HCT116 (cell line): ENCODE measurements at regions not wholly inside any gene's neighbourhood (a gene's known extent, or its start where the extent isn't known, plus 50 kb on each side); places are given as distances from the start of the nearest gene placed in this dataset.

Experiments
- ATAC-seq: fragments of 200-7000 bp; cut with Tn5 transposase; 2 replicates; pipeline ENCODE4 v1.9.1; 2020; ENCODE audit warnings: mild to moderate bottlenecking, moderate library complexity
- BruUV-seq: library from RNA; stranded (reverse); fragments of 400-500 nt; replicated peaks from 2 replicates; lab custom pipeline; 2021; lab: Mats Ljungman, UMichigan
- CTCF ChIA-PET: fragments of 300-600 bp; sonication (Branson Sonifier 250); formaldehyde crosslinking; loops from one replicate; lab custom pipeline; 2021; ENCODE audit warnings: antibody characterized with exemption; lab: Charles Lee
- POLR2A ChIA-PET: fragments of 300-600, 350-600 bp; sonication (Branson Sonifier 250); formaldehyde crosslinking; loops from one replicate; lab custom pipeline; 2021; ENCODE audit warnings: antibody characterized with exemption; lab: Charles Lee
- RAD21 ChIA-PET, 2 experiments: fragments of 300-600 bp; sonication (Branson Sonifier 250); formaldehyde crosslinking; loops; one replicate each; lab custom pipeline; 2023; ENCODE audit warnings: low total read pairs in 2 of 2; ENCODE audit not compliant: uncharacterized antibody in 2 of 2, unreplicated experiment in 2 of 2, low non-redundant PET in 1 of 2; lab: Charles Lee
- DNase-seq: peaks from one replicate; pipeline ENCODE4 v3.0.0-alpha.2; 2010; ENCODE audit warnings: low read depth, low spot score
- H2AFZ ChIP-seq: fragments of 200-600 bp; shearing (Covaris generic), sonication (generic); 2 replicates; pipeline ENCODE4 v1.6.1; 2017; ENCODE audit warnings: low read depth, mixed run types, mixed read lengths, antibody characterized with exemption, low read length; ENCODE audit not compliant: poor library complexity, severe bottlenecking
- H3K27ac ChIP-seq: 2 replicates; pipeline ENCODE4 v1.5.1; 2012; ENCODE audit warnings: low read depth, low read length
- H3K27me3 ChIP-seq: fragments of 200-600 bp; sonication (generic); 2 replicates; pipeline ENCODE4 v1.6.1; 2016; ENCODE audit warnings: mixed run types, low read length, mixed read lengths; ENCODE audit not compliant: insufficient read depth
- H3K36me3 ChIP-seq, 2 experiments: fragments of 200-500 bp in 1 of 2; fragments of 200-600 bp in 1 of 2; sonication (Bioruptor generic) in 1 of 2; sonication (generic) in 1 of 2; 2 replicates each; pipeline versions ENCODE4 v1.5.1 to v1.6.1; 2014 to 2016; ENCODE audit warnings: low read length in 2 of 2, inconsistent platforms in 1 of 2, mixed read lengths in 1 of 2, mixed run types in 1 of 2; ENCODE audit not compliant: insufficient read depth in 2 of 2, control insufficient read depth in 1 of 2
- H3K4me1 ChIP-seq, 2 experiments: fragments of 200-600 bp in 1 of 2; sonication (generic) in 1 of 2; 2 replicates each; pipeline versions ENCODE4 v1.5.1 to v1.6.1; 2012 to 2017; ENCODE audit warnings: low read length in 2 of 2, inconsistent platforms in 1 of 2, mild to moderate bottlenecking in 1 of 2, mixed read lengths in 1 of 2, mixed run types in 1 of 2, moderate library complexity in 1 of 2; ENCODE audit not compliant: insufficient read depth in 2 of 2, control insufficient read depth in 1 of 2
- H3K4me2 ChIP-seq: fragments of 200-600 bp; sonication (generic); 2 replicates; pipeline ENCODE4 v1.6.1; 2017; ENCODE audit warnings: mixed run types, low read length, mixed read lengths
- H3K4me3 ChIP-seq, 2 experiments: fragments of 200-600 bp in 1 of 2; sonication (generic) in 1 of 2; replicated peaks in 1 of 2; 2 replicates each; pipeline ENCODE4 v1.5.1; 2011 to 2016; ENCODE audit warnings: low read length in 2 of 2, control low read depth in 1 of 2, low read depth in 1 of 2, mild to moderate bottlenecking in 1 of 2, mixed read lengths in 1 of 2, mixed run types in 1 of 2
- H3K79me2 ChIP-seq: fragments of 200-600 bp; sonication (generic); 2 replicates; pipeline ENCODE4 v1.6.1; 2017; ENCODE audit warnings: mild to moderate bottlenecking, mixed run types, low read length, moderate library complexity, mixed read lengths; ENCODE audit not compliant: insufficient read depth
- H3K9ac ChIP-seq: fragments of 200-600 bp; sonication (generic); 2 replicates; pipeline ENCODE4 v1.6.1; 2016; ENCODE audit warnings: low read length, mixed read lengths
- H3K9me2 ChIP-seq: fragments of 200-600 bp; sonication (generic), shearing (Covaris generic); 2 replicates; pipeline ENCODE4 v1.6.1; 2017; ENCODE audit warnings: mixed run types, mild to moderate bottlenecking, moderate library complexity; ENCODE audit not compliant: insufficient read depth
- H3K9me3 ChIP-seq, 2 experiments: fragments of 200-500 bp in 1 of 2; fragments of 200-600 bp in 1 of 2; sonication (Bioruptor generic) in 1 of 2; sonication (generic) in 1 of 2; 2 replicates each; pipeline ENCODE4 v1.6.1; 2014 to 2017; ENCODE audit warnings: low read length in 2 of 2, mixed read lengths in 2 of 2, inconsistent platforms in 1 of 2, low read depth in 1 of 2, mild to moderate bottlenecking in 1 of 2, mixed run types in 1 of 2, moderate library complexity in 1 of 2; ENCODE audit not compliant: control insufficient read depth in 1 of 2, insufficient read depth in 1 of 2
- H4K20me1 ChIP-seq: fragments of 200-600 bp; sonication (generic), shearing (Covaris generic); 2 replicates; pipeline ENCODE4 v1.6.1; 2017; ENCODE audit warnings: mixed run types, mild to moderate bottlenecking, moderate library complexity; ENCODE audit not compliant: insufficient read depth
- EGR1 ChIP-seq: IDR thresholded peaks from 2 replicates; pipeline ENCODE4 v1.6.1; 2012; ENCODE audit warnings: low read depth
- EZH2 ChIP-seq: fragments of 200-600 bp; sonication (generic); IDR thresholded peaks from 2 replicates; pipeline ENCODE4 v1.6.1; 2017; ENCODE audit warnings: antibody characterized with exemption, mixed run types
- EZH2phosphoT487 ChIP-seq: fragments of 200-600 bp; IDR thresholded peaks from 2 replicates; pipeline ENCODE4 v1.6.1; 2018; ENCODE audit warnings: antibody characterized with exemption, borderline replicate concordance
- FOSL1 ChIP-seq: IDR thresholded peaks from 2 replicates; pipeline ENCODE4 v1.6.1; 2012; ENCODE audit warnings: low read depth
- JUND ChIP-seq: IDR thresholded peaks from 2 replicates; pipeline ENCODE4 v1.6.1; 2012
- POLR2AphosphoS5 ChIP-seq: IDR thresholded peaks from 2 replicates; pipeline ENCODE4 v1.6.1; 2011; ENCODE audit warnings: mild to moderate bottlenecking, low read depth, low read length, moderate library complexity
- RAD21 ChIP-seq: IDR thresholded peaks from 2 replicates; pipeline ENCODE4 v1.6.1; 2012; ENCODE audit warnings: low read depth, mild to moderate bottlenecking
- SIN3A ChIP-seq: IDR thresholded peaks from 2 replicates; pipeline ENCODE4 v1.6.1; 2012; ENCODE audit warnings: low read depth
- SRF ChIP-seq: IDR thresholded peaks from 2 replicates; pipeline ENCODE4 v1.6.1; 2012; ENCODE audit warnings: low read depth
- TCF7L2 ChIP-seq: IDR thresholded peaks from 2 replicates; pipeline ENCODE4 v1.7.0; 2011; ENCODE audit warnings: borderline replicate concordance, inconsistent platforms; ENCODE audit not compliant: insufficient read depth, insufficient read length; ENCODE audit errors: extremely low read depth
- YY1 ChIP-seq: IDR thresholded peaks from 2 replicates; pipeline ENCODE4 v1.6.1; 2011; ENCODE audit warnings: low read length, low read depth, moderate library complexity, mild to moderate bottlenecking; ENCODE audit not compliant: insufficient replicate concordance; ENCODE audit errors: extremely low read depth
- intact Hi-C: fragments of 100-400 bp; cut with micrococcal nuclease; formaldehyde crosslinking; loops from 2 replicates; pipeline ENCODE4 v1.10.0; 2022
- TF ChIP-seq, protein P1 (sequence below): IDR thresholded peaks from 2 replicates; pipeline ENCODE4 v1.6.1; 2012; ENCODE audit warnings: low read depth
- TF ChIP-seq, protein P2 (sequence below): IDR thresholded peaks from 2 replicates; pipeline ENCODE4 v1.6.1; 2012
- TF ChIP-seq, protein P3 (sequence below): IDR thresholded peaks from 2 replicates; pipeline ENCODE4 v1.6.1; 2012

DNA sequence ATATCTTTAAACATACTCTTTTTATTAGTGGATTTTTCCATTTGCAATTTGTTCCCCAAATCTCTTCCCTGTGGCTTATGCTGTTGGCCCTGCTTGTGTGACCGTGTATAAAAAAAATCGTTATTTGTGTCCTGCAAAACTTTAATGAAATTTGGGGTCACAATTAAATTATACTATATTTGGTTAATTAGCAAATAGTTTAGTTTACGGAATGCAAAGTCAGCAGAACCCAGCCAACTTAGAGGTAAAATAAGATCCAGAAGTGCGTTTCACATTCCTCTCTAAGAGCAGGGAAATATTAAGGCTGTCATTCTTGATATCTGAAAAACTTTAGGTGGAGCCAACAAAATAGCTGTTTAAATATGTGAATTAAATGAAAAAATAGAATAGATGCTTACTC is 2023.5 kb upstream of the WWC1 start:
- H3K79me2 ChIP-seq: no peaks in the 10 kb centered on the region
- H3K27ac ChIP-seq: no peak overlapping the region
- H3K9me2 ChIP-seq: no peaks in the 10 kb centered on the region
- no peak for DNase-seq
- H3K36me3 ChIP-seq: no peaks in the 10 kb centered on the region
- no peaks in the 10 kb centered on the region for H3K4me1 ChIP-seq
- TF ChIP-seq EZH2phosphoT487 (no peak), SRF (no peak), EGR1 (no peak), EZH2 (no peak), POLR2AphosphoS5 (no peak)
- TF ChIP-seq, protein P1, sequence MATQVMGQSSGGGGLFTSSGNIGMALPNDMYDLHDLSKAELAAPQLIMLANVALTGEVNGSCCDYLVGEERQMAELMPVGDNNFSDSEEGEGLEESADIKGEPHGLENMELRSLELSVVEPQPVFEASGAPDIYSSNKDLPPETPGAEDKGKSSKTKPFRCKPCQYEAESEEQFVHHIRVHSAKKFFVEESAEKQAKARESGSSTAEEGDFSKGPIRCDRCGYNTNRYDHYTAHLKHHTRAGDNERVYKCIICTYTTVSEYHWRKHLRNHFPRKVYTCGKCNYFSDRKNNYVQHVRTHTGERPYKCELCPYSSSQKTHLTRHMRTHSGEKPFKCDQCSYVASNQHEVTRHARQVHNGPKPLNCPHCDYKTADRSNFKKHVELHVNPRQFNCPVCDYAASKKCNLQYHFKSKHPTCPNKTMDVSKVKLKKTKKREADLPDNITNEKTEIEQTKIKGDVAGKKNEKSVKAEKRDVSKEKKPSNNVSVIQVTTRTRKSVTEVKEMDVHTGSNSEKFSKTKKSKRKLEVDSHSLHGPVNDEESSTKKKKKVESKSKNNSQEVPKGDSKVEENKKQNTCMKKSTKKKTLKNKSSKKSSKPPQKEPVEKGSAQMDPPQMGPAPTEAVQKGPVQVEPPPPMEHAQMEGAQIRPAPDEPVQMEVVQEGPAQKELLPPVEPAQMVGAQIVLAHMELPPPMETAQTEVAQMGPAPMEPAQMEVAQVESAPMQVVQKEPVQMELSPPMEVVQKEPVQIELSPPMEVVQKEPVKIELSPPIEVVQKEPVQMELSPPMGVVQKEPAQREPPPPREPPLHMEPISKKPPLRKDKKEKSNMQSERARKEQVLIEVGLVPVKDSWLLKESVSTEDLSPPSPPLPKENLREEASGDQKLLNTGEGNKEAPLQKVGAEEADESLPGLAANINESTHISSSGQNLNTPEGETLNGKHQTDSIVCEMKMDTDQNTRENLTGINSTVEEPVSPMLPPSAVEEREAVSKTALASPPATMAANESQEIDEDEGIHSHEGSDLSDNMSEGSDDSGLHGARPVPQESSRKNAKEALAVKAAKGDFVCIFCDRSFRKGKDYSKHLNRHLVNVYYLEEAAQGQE: no peak
- TF ChIP-seq, all 23 proteins: peak for 0
- Histone ChIP-seq H2AFZ (no peak overlapping the region), H3K9me3 (peaks cover 5 to 23% of the 10 kb centered on the region in 2 experiments; a peak in 2 of 4 replicates), H3K4me3 (no peak overlapping the region), H3K9ac (no peak overlapping the region), H3K27me3 (no peaks in the 10 kb centered on the region), H4K20me1 (no peaks in the 10 kb centered on the region), H3K4me2 (no peak overlapping the region)
- ChIA-PET CTCF (no interaction called here), RAD21 (no interaction called here), POLR2A (no interaction called here)
- intact Hi-C loops: no loop called here
- BruUV-seq: no TSS peak
- no peak for ATAC-seq

DNA sequence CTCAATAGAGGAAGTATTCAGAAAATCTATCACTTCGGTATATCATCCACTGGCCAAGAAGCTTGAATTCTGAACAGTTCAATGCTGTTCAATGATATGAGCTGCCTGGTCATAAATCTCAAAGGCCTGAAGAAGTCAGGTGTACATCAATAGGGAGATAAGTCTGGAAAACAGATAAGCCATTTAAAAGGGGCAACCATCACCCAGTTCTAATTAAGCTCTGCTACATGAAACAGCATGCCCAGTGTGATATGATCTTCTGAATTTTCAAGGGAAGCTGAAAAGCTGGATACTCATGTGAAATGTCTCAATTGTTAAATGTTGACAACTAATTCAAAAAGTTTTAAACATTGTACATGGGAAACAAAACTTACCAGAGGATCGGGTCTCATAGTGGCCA is 2020.7 kb upstream of the WWC1 start:
- H4K20me1 ChIP-seq: no peaks in the 10 kb centered on the region
- H3K9me3 ChIP-seq: peaks cover 0 to 22% of the 10 kb centered on the region in 2 experiments; a peak in 2 of 4 replicates
- no TSS peak for BruUV-seq

More for the DNA sequence above, 2020.7 kb upstream of the WWC1 start:
- Histone ChIP-seq H3K4me2 (no peak overlapping the region), H2AFZ (no peak overlapping the region), H3K4me1 (no peaks in the 10 kb centered on the region), H3K9ac (no peak overlapping the region)
- ATAC-seq: no peak
- no peak for TF ChIP-seq POLR2AphosphoS5
- no peak for TF ChIP-seq YY1
- TF ChIP-seq JUND: no peak
- TF ChIP-seq EZH2: no peak
- no peak for TF ChIP-seq TCF7L2
- TF ChIP-seq, protein P2, sequence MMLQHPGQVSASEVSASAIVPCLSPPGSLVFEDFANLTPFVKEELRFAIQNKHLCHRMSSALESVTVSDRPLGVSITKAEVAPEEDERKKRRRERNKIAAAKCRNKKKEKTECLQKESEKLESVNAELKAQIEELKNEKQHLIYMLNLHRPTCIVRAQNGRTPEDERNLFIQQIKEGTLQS: no peak
- TF ChIP-seq SIN3A: no peak
- no peak for TF ChIP-seq RAD21
- TF ChIP-seq, protein P3, sequence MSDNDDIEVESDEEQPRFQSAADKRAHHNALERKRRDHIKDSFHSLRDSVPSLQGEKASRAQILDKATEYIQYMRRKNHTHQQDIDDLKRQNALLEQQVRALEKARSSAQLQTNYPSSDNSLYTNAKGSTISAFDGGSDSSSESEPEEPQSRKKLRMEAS: no peak
- TF ChIP-seq EZH2phosphoT487: no peak
- no peak for TF ChIP-seq FOSL1
- TF ChIP-seq, all 23 proteins: peak for 0
- POLR2A ChIA-PET: no interaction called here
- H3K4me3 ChIP-seq: no peak overlapping the region
- no peaks in the 10 kb centered on the region for H3K79me2 ChIP-seq
- DNase-seq: no peak
- intact Hi-C loops: no loop called here
- RAD21 ChIA-PET: no interaction called here
- CTCF ChIA-PET: no interaction called here
- no peaks in the 10 kb centered on the region for H3K9me2 ChIP-seq
- H3K27ac ChIP-seq: no peak overlapping the region
- H3K36me3 ChIP-seq: no peaks in the 10 kb centered on the region
- no peaks in the 10 kb centered on the region for H3K27me3 ChIP-seq
